SU-DHL-6 (cell line): ENCODE measurements at regions not wholly inside any gene's neighbourhood (a gene's known extent, or its start where the extent isn't known, plus 50 kb on each side); places are given as distances from the start of the nearest gene placed in this dataset.

Experiments used
- H2AFZ ChIP-seq: fragments of 200-600 bp; sonication (generic); 2 replicates; pipeline ENCODE4 v1.6.1; 2014; ENCODE audit warnings: low read depth, mild to moderate bottlenecking, moderate library complexity, mixed read lengths, antibody characterized with exemption, low read length; ENCODE audit not compliant: severe bottlenecking
- H3F3A ChIP-seq: fragments of 200-600 bp; shearing (Covaris generic); 2 replicates; pipeline ENCODE4 v1.6.0; 2016; ENCODE audit warnings: antibody characterized with exemption, mild to moderate bottlenecking; ENCODE audit not compliant: insufficient read depth
- H3K27ac ChIP-seq: fragments of 200-600 bp; sonication (generic); 2 replicates; pipeline ENCODE4 v1.5.1; 2016; ENCODE audit warnings: low read depth, mild to moderate bottlenecking, low read length, moderate library complexity, mixed read lengths
- H3K27me3 ChIP-seq: fragments of 200-600 bp; sonication (generic), shearing (Covaris generic); 2 replicates; pipeline ENCODE4 v1.6.0; 2014; ENCODE audit warnings: mild to moderate bottlenecking, low read length
- H3K36me3 ChIP-seq: fragments of 200-600 bp; sonication (generic); 2 replicates; pipeline ENCODE4 v1.6.1; 2014; ENCODE audit warnings: mild to moderate bottlenecking, low read length, mixed read lengths
- H3K4me2 ChIP-seq: fragments of 300-600, 200-600 bp; shearing (Covaris generic), sonication (generic); 2 replicates; pipeline ENCODE4 v1.6.0; 2014; ENCODE audit warnings: low read length, low read depth, mild to moderate bottlenecking; ENCODE audit not compliant: poor library complexity, severe bottlenecking
- H3K4me3 ChIP-seq: fragments of 200-600 bp; sonication (generic); 2 replicates; pipeline ENCODE4 v1.5.1; 2014; ENCODE audit warnings: antibody characterized with exemption, low read length, mild to moderate bottlenecking, mixed read lengths; ENCODE audit not compliant: insufficient read depth, poor library complexity, severe bottlenecking
- H3K79me2 ChIP-seq: fragments of 200-600 bp; sonication (generic); 2 replicates; pipeline ENCODE4 v1.6.1; 2014; ENCODE audit warnings: mild to moderate bottlenecking, low read length, moderate library complexity; ENCODE audit not compliant: insufficient read depth
- H3K9ac ChIP-seq: fragments of 200-600 bp; sonication (generic); 2 replicates; pipeline ENCODE4 v1.7.0; 2014; ENCODE audit warnings: mild to moderate bottlenecking, low read length
- H3K9me2 ChIP-seq: fragments of 200-600 bp; sonication (generic); replicated peaks from 2 replicates; pipeline ENCODE4 v1.6.1; 2014; ENCODE audit warnings: low read length; ENCODE audit not compliant: insufficient read depth
- H3K9me3 ChIP-seq: fragments of 200-600 bp; sonication (generic); 2 replicates; pipeline ENCODE4 v1.6.1; 2014; ENCODE audit warnings: low read length, mixed read lengths; ENCODE audit not compliant: insufficient read depth
- H4K20me1 ChIP-seq: fragments of 200-600 bp; sonication (generic); 2 replicates; pipeline ENCODE4 v1.6.1; 2014; ENCODE audit warnings: low read depth, mild to moderate bottlenecking, antibody characterized with exemption, low read length, moderate library complexity, mixed read lengths
- CTCF ChIP-seq: fragments of 200-600 bp; sonication (generic); IDR thresholded peaks from one replicate; pipeline ENCODE4 v1.5.1; 2017; ENCODE audit warnings: antibody characterized with exemption, mild to moderate bottlenecking, low read length, moderate library complexity; ENCODE audit not compliant: insufficient read depth, poor library complexity, severe bottlenecking
- EZH2phosphoT487 ChIP-seq: fragments of 200-600 bp; sonication (generic), shearing (Covaris generic); conservative IDR thresholded peaks from 2 replicates; pipeline ENCODE4 v1.6.1; 2018; ENCODE audit warnings: mild to moderate bottlenecking, antibody characterized with exemption, low read length, moderate library complexity, mixed read lengths

- Histone ChIP-seq H3K79me2 (no peaks in the 10 kb centered on the region), H2AFZ (peak overlapping the region; percentile 21), H3K9me3 (peaks cover 5% of the 10 kb centered on the region; the same call in 1 of the 2 replicates), H3K9me2 (no peaks in the 10 kb centered on the region), H3K27ac (peak overlapping the region; percentile 99), H3K4me2 (peak overlapping the region; percentile 85), H3K4me3 (peak overlapping the region; percentile 62), H3K36me3 (no peaks in the 10 kb centered on the region), H4K20me1 (no peaks in the 10 kb centered on the region), H3K9ac (peak overlapping the region; percentile 69), H3F3A (peaks cover 43% of the 10 kb centered on the region), H3K27me3 (no peaks in the 10 kb centered on the region)
- no peak for TF ChIP-seq CTCF
- TF ChIP-seq EZH2phosphoT487: no peak
These were observed 122.7 kb downstream of the LMO4 start for GRCh38 chr1:87451229-87451920.

GRCh38 chr1:87452648-87453047 is 124.0 kb downstream of the LMO4 start:
- no peaks in the 10 kb centered on the region for H4K20me1 ChIP-seq
- H3F3A ChIP-seq: peaks cover 43% of the 10 kb centered on the region
- peak overlapping the region; percentile 99 for H3K27ac ChIP-seq
- H3K36me3 ChIP-seq: no peaks in the 10 kb centered on the region
- TF ChIP-seq EZH2phosphoT487 (no peak), CTCF (no peak)
- H3K9ac ChIP-seq: peak overlapping the region; percentile 69
- peaks cover 9% of the 10 kb centered on the region; the same call in 1 of the 2 replicates for H3K9me3 ChIP-seq
- H3K4me3 ChIP-seq: no peak overlapping the region
- H2AFZ ChIP-seq: no peak overlapping the region
- no peaks in the 10 kb centered on the region for H3K27me3 ChIP-seq
- peak overlapping the region; percentile 85 for H3K4me2 ChIP-seq
- no peaks in the 10 kb centered on the region for H3K9me2 ChIP-seq
- H3K79me2 ChIP-seq: no peaks in the 10 kb centered on the region

- TF ChIP-seq EZH2phosphoT487 (no peak), CTCF (no peak)
These were observed 128.7 kb downstream of the LMO4 start for GRCh38 chr1:87457408-87457807.

More at GRCh38 chr1:87457408-87457807, 128.7 kb downstream of the LMO4 start:
- Histone ChIP-seq H3K79me2 (no peaks in the 10 kb centered on the region), H3K36me3 (peaks cover 13% of the 10 kb centered on the region; the same call in 1 of the 2 replicates), H3K27ac (no peak overlapping the region), H3K9me3 (peaks cover 13% of the 10 kb centered on the region; the same call in 1 of the 2 replicates), H3K9me2 (no peaks in the 10 kb centered on the region), H3K4me2 (no peak overlapping the region), H3K27me3 (0 out of 2 replicates have a peak, but pooled peaks cover 3% of the 10 kb centered on the region), H3K9ac (no peak overlapping the region), H2AFZ (no peak overlapping the region), H3F3A (no peaks in the 10 kb centered on the region), H4K20me1 (no peaks in the 10 kb centered on the region), H3K4me3 (no peak overlapping the region)
